ENCODE measurements at regions not wholly inside any gene's neighbourhood (a gene's known extent, or its start where the extent isn't known, plus 50 kb on each side); places are given as distances from the start of the nearest gene placed in this dataset.

DNA sequence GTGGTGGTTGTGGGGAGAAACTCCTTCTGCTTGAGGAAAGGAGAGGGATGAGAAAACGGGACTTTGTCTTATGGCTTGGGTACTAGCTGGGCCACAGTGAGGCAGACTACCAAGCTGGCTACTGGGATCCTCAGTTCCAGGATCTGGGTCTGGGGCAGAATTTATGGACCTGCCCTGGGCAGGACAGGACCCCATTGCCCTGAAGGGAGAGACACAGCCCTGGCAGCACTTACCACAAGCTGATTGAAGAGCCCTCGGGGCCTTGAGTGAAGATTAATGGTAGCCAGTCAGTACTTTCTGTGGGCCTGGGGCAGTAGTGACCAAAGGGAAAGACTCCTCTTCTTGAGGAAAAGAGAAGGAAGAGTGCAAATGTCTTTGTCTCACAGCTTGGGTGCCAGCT is 799.7 kb downstream of the SI start:
- no peaks in the 10 kb centered on the region for H3K9me1 ChIP-seq (ENCODE audit: control insufficient read depth, insufficient read depth, low read length)
- no peak overlapping the region for H3K9ac ChIP-seq (ENCODE audit: insufficient read depth in 1 of 2, low read depth in 2 of 2, low read length in 2 of 2)
- no peak for FAIRE-seq
- ChIA-PET CTCF (ENCODE audit: low intra/inter-chr PET ratio) (no interaction called here), POLR2A (no interaction called here)
- no peak overlapping the region for H3K27ac ChIP-seq (ENCODE audit: extremely low read depth, low read depth, low read length)
- in situ Hi-C loops (cut with MboI) = no loop called here
- intact Hi-C loops (cut with micrococcal nuclease) = no loop called here
- no peak overlapping the region for H3K4me2 ChIP-seq (ENCODE audit: insufficient read depth, low read length)
- no peaks in the 10 kb centered on the region for H3K27me3 ChIP-seq (ENCODE audit: control insufficient read depth in 2 of 2, insufficient read depth in 2 of 2, low read length in 2 of 2)
- TF ChIP-seq ZNF785 (CRISPR knock-in tag; IDR thresholded peaks at IDR 0.05) = no peak
- TF ChIP-seq ADNP (tag; IDR thresholded peaks at IDR 0.05) = no peak
- no peak for TF ChIP-seq TFAM (CRISPR knock-in tag; conservative IDR thresholded peaks at IDR 0.05)
- no peak for TF ChIP-seq EWSR1 (IDR thresholded peaks at IDR 0.05; ENCODE audit: borderline replicate concordance, low read depth, partially characterized antibody)
- no peak overlapping the region for H3K4me3 ChIP-seq
- H3K36me3 ChIP-seq (ENCODE audit: control insufficient read depth, insufficient read depth, low read length) = no peaks in the 10 kb centered on the region
- H3K9me3 ChIP-seq (replicated peaks; ENCODE audit: control insufficient read depth, insufficient read depth, low read depth, low read length) = no peaks in the 10 kb centered on the region
- H4K20me1 ChIP-seq (replicated peaks; ENCODE audit: control insufficient read depth, insufficient read depth, low read length) = no peaks in the 10 kb centered on the region
- 0% methylated on average over 2 of the region's 2 CpGs for WGBS (ENCODE audit: insufficient coverage, low coverage, missing lambda C conversion rate)
- no peak overlapping the region for H2AFZ ChIP-seq (ENCODE audit: low read depth, low read length)
- BruUV-seq (replicated peaks) = no TSS peak
- H3K79me2 ChIP-seq (ENCODE audit: control insufficient read depth, insufficient read depth, low read length) = no peaks in the 10 kb centered on the region
- no peaks in the 10 kb centered on the region for H3K4me1 ChIP-seq (replicated peaks in 1 of 2; ENCODE audit: control insufficient read depth in 2 of 2, insufficient read depth in 2 of 2, low read length in 2 of 2)
- DNase-seq (ENCODE audit: extremely low read depth in 1 of 4, low spot score in 3 of 4) = no peak
- no peak for ATAC-seq

GRCh38 chr3:164267053-164267452 is 811.2 kb downstream of the SI start:
- Histone ChIP-seq H3K9ac (ENCODE audit: insufficient read depth in 1 of 2, low read depth in 2 of 2, low read length in 2 of 2) (no peak overlapping the region), H3K27me3 (ENCODE audit: control insufficient read depth in 2 of 2, insufficient read depth in 2 of 2, low read length in 2 of 2) (no peaks in the 10 kb centered on the region), H2AFZ (ENCODE audit: low read depth, low read length) (no peak overlapping the region), H3K4me3 (no peak overlapping the region), H3K9me1 (ENCODE audit: control insufficient read depth, insufficient read depth, low read length) (no peaks in the 10 kb centered on the region), H3K79me2 (ENCODE audit: control insufficient read depth, insufficient read depth, low read length) (no peaks in the 10 kb centered on the region), H3K4me2 (ENCODE audit: insufficient read depth, low read length) (no peak overlapping the region), H3K9me3 (replicated peaks; ENCODE audit: control insufficient read depth, insufficient read depth, low read depth, low read length) (0 out of 2 replicates have a peak, but pooled peaks cover 2% of the 10 kb centered on the region), H4K20me1 (replicated peaks; ENCODE audit: control insufficient read depth, insufficient read depth, low read length) (no peaks in the 10 kb centered on the region), H3K36me3 (ENCODE audit: control insufficient read depth, insufficient read depth, low read length) (no peaks in the 10 kb centered on the region), H3K4me1 (replicated peaks in 1 of 2; ENCODE audit: control insufficient read depth in 2 of 2, insufficient read depth in 2 of 2, low read length in 2 of 2) (no peaks in the 10 kb centered on the region), H3K27ac (ENCODE audit: extremely low read depth, low read depth, low read length) (no peak overlapping the region)
- no peak for FAIRE-seq
- intact Hi-C loops (cut with micrococcal nuclease) = no loop called here
- no peak for ATAC-seq
- BruUV-seq (replicated peaks) = no TSS peak
- CTCF ChIA-PET (ENCODE audit: low intra/inter-chr PET ratio) = no interaction called here
- in situ Hi-C loops (cut with MboI) = no loop called here
- no peak for DNase-seq (ENCODE audit: extremely low read depth in 1 of 4, low spot score in 3 of 4)
- POLR2A ChIA-PET = no interaction called here
- TF ChIP-seq ZNF316 (IDR thresholded peaks at IDR 0.05) (peak; percentile 73), MAFF (IDR thresholded peaks at IDR 0.05; ENCODE audit: low read length) (peak; percentile 71), MTA3 (IDR thresholded peaks at IDR 0.05; ENCODE audit: borderline replicate concordance) (no peak), PRPF4 (IDR thresholded peaks at IDR 0.05; ENCODE audit: insufficient read depth, low read depth, low read length, poor library complexity, severe bottlenecking) (no peak), SAFB2 (IDR thresholded peaks at IDR 0.05; ENCODE audit: borderline replicate concordance, low read depth, low read length, severe bottlenecking) (no peak), ZNF717 (CRISPR knock-in tag; IDR thresholded peaks at IDR 0.05) (no peak), ZNF165 (CRISPR knock-in tag; IDR thresholded peaks at IDR 0.05; ENCODE audit: borderline replicate concordance) (no peak), ZNF609 (CRISPR knock-in tag; IDR thresholded peaks at IDR 0.05; ENCODE audit: borderline replicate concordance) (no peak), PTBP1 (IDR thresholded peaks at IDR 0.05; ENCODE audit: low read depth, low read length) (no peak), RFX1 (IDR thresholded peaks at IDR 0.05) (no peak), CBX5 (IDR thresholded peaks at IDR 0.05; ENCODE audit: borderline replicate concordance, low read depth) (no peak)
